ENCODE measurements at regions not wholly inside any gene's neighbourhood (a gene's known extent, or its start where the extent isn't known, plus 50 kb on each side); places are given as distances from the start of the nearest gene placed in this dataset.
"Not testable (repeated sequence)": the region's sequence is repeated elsewhere in the genome, so short reads cannot be mapped to it uniquely, and the experiment has no call there.

- no peak for DNase-seq
Observed at GRCh38 chr10:90195288-90195840, 494.0 kb downstream of the KIF20B start.

DNA sequence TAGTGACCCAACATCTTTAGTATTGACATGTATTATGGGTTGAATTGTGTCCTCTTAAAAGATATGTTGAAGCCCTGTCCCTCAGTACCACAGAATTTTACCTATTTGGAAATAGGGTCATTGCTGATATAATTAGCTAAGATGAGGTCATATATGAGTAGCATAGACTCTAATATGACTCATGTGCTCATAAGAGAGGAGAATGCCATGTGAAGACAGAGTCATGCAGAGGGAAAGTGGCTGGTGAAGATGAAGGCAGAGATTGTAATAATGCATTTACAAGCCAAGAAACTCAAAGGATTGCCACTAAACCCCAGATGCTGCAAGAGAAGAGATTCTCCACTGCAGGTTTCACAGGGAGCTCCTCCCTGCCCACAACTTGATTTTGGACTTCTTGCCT, 496.4 kb downstream of the KIF20B start:
- no peak for DNase-seq

DNA sequence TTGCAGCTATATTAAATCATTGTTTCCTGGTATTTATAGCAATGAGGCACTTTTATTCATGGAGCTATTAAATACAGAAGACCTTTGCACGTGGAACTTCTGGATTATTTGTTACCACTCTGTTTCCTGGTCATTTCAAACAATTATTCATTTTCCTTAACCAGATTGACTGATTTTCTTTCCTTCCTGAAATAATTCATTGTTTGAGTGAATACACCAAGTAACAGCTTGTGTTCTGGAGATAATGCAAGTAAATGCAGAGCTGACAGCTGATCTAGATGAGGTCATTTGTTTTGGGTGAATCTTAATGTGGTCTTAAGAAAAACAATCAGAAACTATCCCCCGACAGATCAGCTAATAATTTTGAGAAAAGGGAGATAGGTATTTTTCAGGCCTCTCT, 497.7 kb downstream of the KIF20B start:
- no peak for DNase-seq

DNA sequence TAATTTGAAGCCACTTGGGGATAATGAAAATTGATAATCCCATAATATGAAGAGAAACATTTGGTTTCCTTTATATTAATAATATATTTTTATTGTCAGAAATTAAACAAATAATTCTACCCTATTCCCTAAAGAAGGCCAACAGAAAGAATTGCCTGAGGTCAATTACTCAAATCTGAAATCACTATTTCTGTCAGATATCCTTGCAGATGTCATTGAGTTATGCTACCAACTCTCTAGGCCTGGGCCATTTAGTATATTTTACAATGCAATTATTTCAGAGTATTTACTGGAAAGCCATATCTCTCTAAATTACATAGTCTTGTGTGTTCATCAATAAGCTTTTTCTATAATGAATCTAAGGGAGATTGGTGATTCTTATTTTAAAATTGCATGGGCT, 498.1 kb downstream of the KIF20B start:
- DNase-seq: no peak

- no peak for DNase-seq
Observed at GRCh38 chr10:90204131-90204955, 503.0 kb downstream of the KIF20B start.

GRCh38 chr10:90204956-90205314, 503.5 kb downstream of the KIF20B start:
- DNase-seq: no peak

- DNase-seq: no peak
Observed at GRCh38 chr10:90205340-90205739, 503.9 kb downstream of the KIF20B start.

GRCh38 chr10:90213346-90213745, 512.0 kb downstream of the KIF20B start:
- DNase-seq: no peak

- DNase-seq: no peak
Observed at GRCh38 chr10:90218846-90219245, 517.5 kb downstream of the KIF20B start.

- no peak for DNase-seq
Observed at GRCh38 chr10:90222372-90222771, 521.0 kb downstream of the KIF20B start.

DNA sequence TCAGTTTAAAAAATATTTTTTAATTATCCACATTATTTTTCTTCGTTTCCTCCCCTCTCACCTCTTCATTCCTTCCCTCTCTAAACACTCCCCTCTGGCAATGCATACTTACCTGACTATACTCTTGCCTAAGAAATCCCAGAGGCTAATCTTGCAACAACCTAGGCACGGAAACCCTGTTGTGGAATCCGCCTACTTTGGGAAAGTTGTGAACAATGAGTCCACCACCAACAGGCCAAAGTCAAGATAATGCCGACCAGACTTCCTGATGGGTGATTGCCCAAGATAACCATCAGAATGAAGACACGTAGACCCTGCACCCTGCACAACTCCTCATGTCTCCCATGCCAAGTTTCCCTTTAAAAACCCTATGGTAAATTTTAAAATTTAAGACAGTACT, 521.5 kb downstream of the KIF20B start:
- DNase-seq: no peak

GRCh38 chr10:90224791-90225566, 523.6 kb downstream of the KIF20B start:
- no peak for DNase-seq

DNA sequence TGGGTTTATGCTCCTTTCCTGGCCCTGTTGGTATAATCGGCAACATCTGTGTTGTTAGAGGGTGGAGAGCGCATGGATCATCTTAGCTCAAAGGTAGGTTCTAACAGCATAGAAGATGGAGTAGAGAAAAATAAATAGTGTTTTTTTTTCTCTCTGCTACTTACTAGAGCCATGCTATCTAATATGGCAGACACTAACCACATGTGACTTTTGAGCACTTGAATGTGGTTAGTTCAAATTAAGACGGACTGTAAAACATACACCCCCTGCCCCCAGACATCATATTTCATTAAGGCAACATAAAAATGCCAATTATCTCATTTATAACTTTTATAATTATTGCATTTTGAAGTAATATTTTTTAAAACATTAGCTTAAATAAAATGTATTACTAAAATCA, 525.1 kb downstream of the KIF20B start:
- no peak for DNase-seq

- DNase-seq: no peak
Observed at GRCh38 chr10:90227217-90227656, 525.8 kb downstream of the KIF20B start.

DNA sequence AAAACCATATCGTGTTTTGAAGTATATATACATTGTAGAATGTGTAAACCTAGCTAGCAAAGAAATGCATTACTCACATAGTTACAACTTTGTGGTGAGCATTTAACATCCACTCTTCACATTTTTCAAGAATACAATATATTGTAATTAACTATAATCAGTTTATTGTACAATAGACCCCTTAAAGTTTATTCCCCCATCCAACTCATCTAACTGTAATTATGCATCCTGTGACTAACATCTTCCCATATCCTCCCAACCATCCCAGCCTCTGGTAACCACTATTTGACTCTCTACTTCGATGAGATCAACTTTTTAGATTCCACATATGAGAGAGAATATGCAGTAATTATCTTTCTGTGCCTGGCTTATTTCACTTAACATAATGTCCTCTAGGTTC, 526.4 kb downstream of the KIF20B start:
- no peak for DNase-seq

DNA sequence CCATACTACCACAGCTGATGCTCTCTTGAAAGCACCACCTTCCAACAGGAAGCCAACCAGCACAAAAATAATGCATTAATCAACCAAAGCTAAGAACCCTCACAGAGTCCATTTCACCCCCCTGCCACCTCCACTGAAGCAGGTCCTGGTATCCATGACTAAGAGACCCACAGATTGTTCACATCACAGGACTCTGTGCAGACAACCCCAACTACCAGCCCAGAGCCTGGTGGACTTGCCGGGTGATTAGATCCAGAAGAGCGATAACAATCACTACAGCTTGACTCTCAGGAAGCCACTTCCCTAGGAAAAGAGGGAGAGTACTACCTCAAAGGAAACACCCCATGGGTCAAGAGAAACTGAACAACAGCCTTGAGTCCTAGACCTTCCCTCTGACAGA, 528.1 kb downstream of the KIF20B start:
- no peak for DNase-seq

DNA sequence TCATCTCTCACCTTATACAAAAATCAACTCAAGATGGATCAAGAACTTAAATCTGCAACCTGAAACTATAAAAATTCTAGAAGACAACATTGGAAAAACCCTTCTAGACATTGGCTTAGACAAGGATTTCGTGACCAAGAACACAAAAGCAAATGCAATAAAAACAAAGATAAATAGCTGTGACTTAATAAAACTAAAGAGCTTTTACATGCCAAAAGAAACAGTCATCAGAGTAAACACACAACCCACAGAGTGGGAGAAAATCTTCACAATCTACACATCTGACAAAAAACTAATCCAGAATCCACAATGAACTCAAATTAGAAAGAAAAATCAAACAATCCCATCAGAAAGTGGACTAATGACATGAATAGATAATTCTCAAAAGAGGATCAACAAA, 532.4 kb downstream of the KIF20B start:
- DNase-seq: not testable (repeated sequence)

GRCh38 chr10:90245623-90246022, 544.2 kb downstream of the KIF20B start:
- no peak for DNase-seq

GRCh38 chr10:90250784-90251183, 549.4 kb downstream of the KIF20B start:
- DNase-seq: not testable (repeated sequence)

GRCh38 chr10:90269699-90270098, 568.3 kb downstream of the KIF20B start:
- DNase-seq: no peak

DNA sequence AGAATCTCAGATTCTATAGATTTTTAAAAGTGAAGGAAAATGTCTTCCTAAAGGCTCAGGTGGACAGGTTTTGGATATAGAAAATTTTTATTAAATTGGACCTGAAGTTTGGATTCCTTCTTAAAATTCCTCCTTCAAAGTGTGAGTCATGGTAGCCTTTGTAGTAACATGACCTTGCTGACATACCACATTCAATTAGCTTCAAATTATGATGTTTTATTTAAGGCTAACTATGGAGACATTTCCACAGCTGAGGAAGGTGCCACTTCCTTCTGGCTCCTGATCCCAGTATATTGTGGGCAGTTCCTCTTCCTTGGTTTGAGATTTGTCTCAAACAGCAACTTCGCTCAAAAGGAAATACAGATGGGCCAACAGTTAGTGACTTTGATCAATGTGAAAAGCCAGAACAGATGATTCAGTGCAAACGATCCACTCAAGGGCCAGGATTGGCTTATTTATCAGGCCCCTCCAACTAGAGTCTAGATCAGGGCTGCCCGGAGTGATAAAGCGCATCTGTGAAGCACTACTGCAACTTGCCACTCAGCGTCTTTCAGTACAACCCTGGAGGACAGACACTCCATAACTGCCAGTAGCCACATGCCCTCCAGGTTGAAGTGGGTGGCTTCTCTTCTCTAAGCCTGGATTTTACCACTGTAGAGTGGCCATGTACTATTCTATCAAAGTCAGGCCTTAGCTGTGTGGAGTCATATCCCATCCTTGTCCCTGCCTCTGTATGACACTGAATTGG, 573.5 kb downstream of the KIF20B start:
- DNase-seq: no peak

- no peak for DNase-seq
Observed at GRCh38 chr10:90276894-90277475, 575.6 kb downstream of the KIF20B start.

DNA sequence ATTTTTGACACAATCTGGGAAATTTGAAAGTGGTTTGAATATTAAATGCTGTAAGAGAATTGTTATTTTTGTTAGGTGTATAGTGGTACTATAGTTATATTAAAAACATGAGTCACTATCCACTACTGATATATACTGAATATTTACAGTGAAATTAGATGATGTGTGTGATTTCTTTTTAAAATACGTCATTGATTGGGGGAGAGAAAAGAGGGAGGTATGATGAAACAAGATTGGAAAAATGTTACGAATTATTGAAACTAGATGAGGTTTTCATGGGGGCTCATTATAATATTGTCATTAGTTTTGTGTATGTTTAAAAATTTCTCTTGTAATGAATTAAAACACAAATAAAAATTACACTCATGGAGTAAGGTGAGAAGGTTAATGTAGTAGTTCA, 571.4 kb downstream of the HTR7 start:
- no peak for DNase-seq

All from hematopoietic multipotent progenitor cell treated with erythropoietin and hydrocortisone succinate and interleukin-3 and kit ligand, for 8 days (in vitro differentiated cells).